OCI-LY7 (cell line): ENCODE measurements at regions not wholly inside any gene's neighbourhood (a gene's known extent, or its start where the extent isn't known, plus 50 kb on each side); places are given as distances from the start of the nearest gene placed in this dataset.

Source experiments
- CTCF ChIP-seq: fragments of 200-600 bp; sonication (generic); conservative IDR thresholded peaks from 2 replicates; pipeline ENCODE4 v1.5.1; 2014; ENCODE audit warnings: mild to moderate bottlenecking, antibody characterized with exemption, low read length, moderate library complexity, mixed read lengths
- EZH2phosphoT487 ChIP-seq: fragments of 200-600 bp; sonication (generic); IDR thresholded peaks from 2 replicates; pipeline ENCODE4 v1.6.1; 2018; ENCODE audit warnings: low read depth, borderline replicate concordance, mild to moderate bottlenecking, mixed run types, antibody characterized with exemption, low read length, moderate library complexity, mixed read lengths

GRCh38 chr7:16315280-16315679 lies 106.1 kb downstream of the CRPPA start:
- TF ChIP-seq CTCF (no peak), EZH2phosphoT487 (no peak)
